ENCODE measurements at regions not wholly inside any gene's neighbourhood (a gene's known extent, or its start where the extent isn't known, plus 50 kb on each side); places are given as distances from the start of the nearest gene placed in this dataset.

DNA sequence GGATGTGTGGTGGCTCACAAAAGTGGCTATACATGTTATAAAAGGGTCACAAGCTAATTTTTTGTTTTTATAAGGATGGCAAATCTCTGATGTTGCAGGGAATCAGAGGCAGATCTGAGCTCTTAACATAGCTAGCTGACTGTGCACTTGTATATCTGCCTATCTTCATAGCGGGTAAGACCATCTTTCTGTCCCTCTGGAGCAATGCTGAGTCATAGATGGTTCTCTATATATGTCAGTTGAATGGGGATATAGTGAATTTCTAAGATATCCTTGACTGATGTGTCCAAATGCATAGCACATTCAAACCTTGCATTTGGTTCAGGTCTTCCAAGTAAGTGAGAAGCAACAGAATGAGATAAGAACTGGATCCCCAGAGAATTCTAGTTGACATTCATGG, 272.6 kb upstream of the PROX1 start:
- DNase-seq (ENCODE audit: low read depth), result no peak
- TF ChIP-seq, protein P1, sequence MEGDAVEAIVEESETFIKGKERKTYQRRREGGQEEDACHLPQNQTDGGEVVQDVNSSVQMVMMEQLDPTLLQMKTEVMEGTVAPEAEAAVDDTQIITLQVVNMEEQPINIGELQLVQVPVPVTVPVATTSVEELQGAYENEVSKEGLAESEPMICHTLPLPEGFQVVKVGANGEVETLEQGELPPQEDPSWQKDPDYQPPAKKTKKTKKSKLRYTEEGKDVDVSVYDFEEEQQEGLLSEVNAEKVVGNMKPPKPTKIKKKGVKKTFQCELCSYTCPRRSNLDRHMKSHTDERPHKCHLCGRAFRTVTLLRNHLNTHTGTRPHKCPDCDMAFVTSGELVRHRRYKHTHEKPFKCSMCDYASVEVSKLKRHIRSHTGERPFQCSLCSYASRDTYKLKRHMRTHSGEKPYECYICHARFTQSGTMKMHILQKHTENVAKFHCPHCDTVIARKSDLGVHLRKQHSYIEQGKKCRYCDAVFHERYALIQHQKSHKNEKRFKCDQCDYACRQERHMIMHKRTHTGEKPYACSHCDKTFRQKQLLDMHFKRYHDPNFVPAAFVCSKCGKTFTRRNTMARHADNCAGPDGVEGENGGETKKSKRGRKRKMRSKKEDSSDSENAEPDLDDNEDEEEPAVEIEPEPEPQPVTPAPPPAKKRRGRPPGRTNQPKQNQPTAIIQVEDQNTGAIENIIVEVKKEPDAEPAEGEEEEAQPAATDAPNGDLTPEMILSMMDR (IDR thresholded peaks at IDR 0.05; ENCODE audit: insufficient read depth, low read depth, low read length, missing control alignments), result no peak
- no peak overlapping the region for H3K4me3 ChIP-seq (ENCODE audit: low read depth, low read length)

DNA sequence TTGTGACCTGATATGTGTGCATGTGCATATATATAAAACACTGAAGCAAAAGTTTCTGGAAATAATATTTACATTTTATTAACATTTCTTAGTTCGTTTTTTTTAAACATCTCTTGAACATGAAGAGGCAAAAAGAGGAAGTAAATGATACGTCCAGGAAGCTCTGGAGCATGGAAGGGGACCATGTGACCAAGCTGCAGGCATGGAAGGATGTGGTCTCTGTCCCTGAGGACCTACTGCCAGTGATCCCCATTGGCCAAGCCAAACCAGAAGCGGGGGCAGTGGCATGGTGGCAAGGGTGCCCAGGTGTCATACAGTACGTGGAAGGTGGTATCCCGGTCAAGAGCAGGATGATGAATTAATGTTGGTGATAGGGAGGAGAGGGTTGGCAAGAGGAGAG, 268.3 kb upstream of the PROX1 start:
- H3K4me3 ChIP-seq (ENCODE audit: low read depth, low read length), result no peak overlapping the region
- DNase-seq (ENCODE audit: low read depth), result no peak
- TF ChIP-seq, protein P1 (IDR thresholded peaks at IDR 0.05; ENCODE audit: insufficient read depth, low read depth, low read length, missing control alignments), result no peak

DNA sequence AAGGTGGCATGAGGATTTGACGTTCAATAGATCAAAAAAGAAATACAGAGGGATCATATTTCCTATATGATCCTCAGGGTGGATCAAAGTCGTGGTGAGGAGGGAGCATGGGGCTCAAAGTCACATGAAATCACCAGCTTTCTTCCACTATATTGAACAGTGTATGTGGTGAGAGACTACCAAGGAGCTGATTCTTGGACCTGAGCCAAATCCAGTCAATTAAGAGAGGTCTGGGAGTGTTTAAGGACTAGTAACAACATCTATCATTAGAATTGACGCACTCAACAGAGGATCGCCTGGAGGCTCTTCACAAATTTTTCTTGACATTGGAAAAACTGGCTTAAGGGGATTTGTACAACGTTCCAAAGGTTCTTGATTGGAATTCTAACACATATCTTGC, 267.7 kb upstream of the PROX1 start:
- H3K4me3 ChIP-seq (ENCODE audit: low read depth, low read length), result no peak overlapping the region
- TF ChIP-seq, protein P1 (IDR thresholded peaks at IDR 0.05; ENCODE audit: insufficient read depth, low read depth, low read length, missing control alignments), result no peak
- no peak for DNase-seq (ENCODE audit: low read depth)

- H3K4me3 ChIP-seq (ENCODE audit: low read depth, low read length), result no peak overlapping the region
- TF ChIP-seq, protein P1 (IDR thresholded peaks at IDR 0.05; ENCODE audit: insufficient read depth, low read depth, low read length, missing control alignments), result no peak
- no peak for DNase-seq (ENCODE audit: low read depth)
Measured at GRCh38 chr1:213723187-213723586, 264.6 kb upstream of the PROX1 start.

- DNase-seq (ENCODE audit: low read depth), result no peak
- TF ChIP-seq, protein P1 (IDR thresholded peaks at IDR 0.05; ENCODE audit: insufficient read depth, low read depth, low read length, missing control alignments), result no peak
- H3K4me3 ChIP-seq (ENCODE audit: low read depth, low read length), result no peak overlapping the region
Measured at GRCh38 chr1:213724640-213725536, 262.9 kb upstream of the PROX1 start.

GRCh38 chr1:213727853-213728592, 259.8 kb upstream of the PROX1 start:
- H3K4me3 ChIP-seq (ENCODE audit: low read depth, low read length), result no peak overlapping the region
- no peak for DNase-seq (ENCODE audit: low read depth)
- TF ChIP-seq, protein P1 (IDR thresholded peaks at IDR 0.05; ENCODE audit: insufficient read depth, low read depth, low read length, missing control alignments), result no peak

Data from GM12865 (cell line).